ENCODE measurements at regions not wholly inside any gene's neighbourhood (a gene's known extent, or its start where the extent isn't known, plus 50 kb on each side); places are given as distances from the start of the nearest gene placed in this dataset.

DNA sequence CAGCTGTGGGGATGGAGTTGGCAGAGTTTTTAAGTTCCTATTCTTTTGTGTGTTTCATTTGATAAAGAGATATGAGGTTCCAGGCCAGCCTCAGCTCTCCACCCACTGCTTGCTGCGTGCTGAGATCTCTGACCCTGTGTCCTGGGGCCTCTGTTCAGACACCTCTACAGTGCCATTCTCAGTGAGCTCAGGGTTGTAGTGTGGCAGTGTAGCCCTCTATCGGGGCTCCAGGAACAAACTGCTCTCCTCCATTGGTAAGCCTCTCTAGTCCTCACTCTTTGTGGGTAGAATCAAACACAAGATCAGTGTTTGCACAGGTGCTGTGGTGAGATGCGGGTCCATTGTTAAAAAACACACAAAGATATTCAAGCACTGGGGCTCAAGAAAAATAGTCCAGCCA is 386.6 kb upstream of the RPS23 start:
- no peak for TF ChIP-seq CTCF (conservative IDR thresholded peaks at IDR 0.05; ENCODE audit: low read depth, low read length)
- TF ChIP-seq EZH2 (IDR thresholded peaks at IDR 0.05; ENCODE audit: borderline replicate concordance, low read depth, low read length, poor library complexity, severe bottlenecking) = no peak

Measured in A673 (cell line).